ENCODE measurements at regions not wholly inside any gene's neighbourhood (a gene's known extent, or its start where the extent isn't known, plus 50 kb on each side); places are given as distances from the start of the nearest gene placed in this dataset.

DNA sequence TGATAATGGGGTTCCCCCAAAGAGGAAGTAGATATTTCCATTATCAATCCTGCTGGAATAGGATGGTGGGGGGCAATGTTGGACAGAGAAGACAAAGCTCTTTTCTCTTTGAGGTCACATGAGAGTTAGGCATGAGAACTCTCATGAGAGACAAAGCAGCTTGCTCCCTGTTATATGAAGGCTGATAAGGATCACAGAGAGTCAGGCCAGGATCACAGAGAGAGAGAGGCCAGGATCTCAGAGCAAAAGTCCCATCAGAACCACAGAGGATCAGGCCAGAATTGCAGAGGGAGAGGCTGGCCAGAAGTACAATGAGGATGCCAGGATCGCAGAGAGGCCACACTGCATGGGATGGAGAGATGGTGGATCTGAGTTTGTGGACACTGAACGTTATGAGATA is 457.1 kb downstream of the LPIN1 start:
- DNase-seq (ENCODE audit: low read depth): no peak
- TF ChIP-seq, protein P1, sequence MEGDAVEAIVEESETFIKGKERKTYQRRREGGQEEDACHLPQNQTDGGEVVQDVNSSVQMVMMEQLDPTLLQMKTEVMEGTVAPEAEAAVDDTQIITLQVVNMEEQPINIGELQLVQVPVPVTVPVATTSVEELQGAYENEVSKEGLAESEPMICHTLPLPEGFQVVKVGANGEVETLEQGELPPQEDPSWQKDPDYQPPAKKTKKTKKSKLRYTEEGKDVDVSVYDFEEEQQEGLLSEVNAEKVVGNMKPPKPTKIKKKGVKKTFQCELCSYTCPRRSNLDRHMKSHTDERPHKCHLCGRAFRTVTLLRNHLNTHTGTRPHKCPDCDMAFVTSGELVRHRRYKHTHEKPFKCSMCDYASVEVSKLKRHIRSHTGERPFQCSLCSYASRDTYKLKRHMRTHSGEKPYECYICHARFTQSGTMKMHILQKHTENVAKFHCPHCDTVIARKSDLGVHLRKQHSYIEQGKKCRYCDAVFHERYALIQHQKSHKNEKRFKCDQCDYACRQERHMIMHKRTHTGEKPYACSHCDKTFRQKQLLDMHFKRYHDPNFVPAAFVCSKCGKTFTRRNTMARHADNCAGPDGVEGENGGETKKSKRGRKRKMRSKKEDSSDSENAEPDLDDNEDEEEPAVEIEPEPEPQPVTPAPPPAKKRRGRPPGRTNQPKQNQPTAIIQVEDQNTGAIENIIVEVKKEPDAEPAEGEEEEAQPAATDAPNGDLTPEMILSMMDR (IDR thresholded peaks at IDR 0.05; ENCODE audit: insufficient read depth, low read length): no peak
- no peak overlapping the region for H3K4me3 ChIP-seq (ENCODE audit: low read depth, low read length)

DNA sequence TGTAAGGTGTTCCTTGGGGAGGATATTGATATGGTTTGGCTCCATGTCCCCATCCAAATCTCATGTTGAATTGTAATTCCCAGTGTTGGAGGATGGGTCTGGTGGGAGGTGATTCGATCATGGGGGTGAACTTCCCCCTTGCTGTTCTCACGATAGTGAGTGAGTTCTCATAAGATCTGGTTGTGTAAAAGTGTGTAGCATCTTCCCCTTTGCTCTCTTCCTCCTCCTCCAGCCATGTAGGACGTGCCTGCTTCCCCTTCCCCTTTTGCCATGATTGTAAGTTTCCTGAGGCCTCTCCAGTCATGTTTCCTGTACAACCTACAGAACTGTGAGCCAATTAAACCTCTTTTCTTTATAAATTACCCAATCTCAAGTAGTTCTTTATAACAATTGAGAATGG is 458.7 kb downstream of the LPIN1 start:
- no peak overlapping the region for H3K4me3 ChIP-seq (ENCODE audit: low read depth, low read length)
- TF ChIP-seq, protein P1 (IDR thresholded peaks at IDR 0.05; ENCODE audit: insufficient read depth, low read length): no peak
- no peak for DNase-seq (ENCODE audit: low read depth)

DNA sequence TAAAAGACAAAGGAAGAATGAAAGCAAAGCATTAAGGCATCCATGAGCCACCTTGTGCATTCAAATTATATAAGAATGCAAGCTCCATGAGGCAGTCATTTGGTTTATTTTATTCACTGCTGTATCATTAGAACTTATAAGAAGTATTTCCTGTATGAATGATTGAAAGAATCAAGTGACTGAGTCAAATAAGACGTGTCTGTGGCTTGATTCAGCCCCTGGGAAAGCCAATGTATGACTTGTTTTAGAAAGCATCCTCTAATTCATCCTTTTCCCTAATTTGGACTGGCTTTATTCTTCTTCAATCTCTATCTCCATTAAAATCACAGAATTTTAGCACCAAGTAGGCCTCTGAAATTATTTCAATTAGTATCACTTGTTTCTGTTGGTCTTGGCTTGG is 461.1 kb downstream of the LPIN1 start:
- no peak for DNase-seq (ENCODE audit: low read depth)
- TF ChIP-seq, protein P1 (IDR thresholded peaks at IDR 0.05; ENCODE audit: insufficient read depth, low read length): no peak
- no peak overlapping the region for H3K4me3 ChIP-seq (ENCODE audit: low read depth, low read length)

DNA sequence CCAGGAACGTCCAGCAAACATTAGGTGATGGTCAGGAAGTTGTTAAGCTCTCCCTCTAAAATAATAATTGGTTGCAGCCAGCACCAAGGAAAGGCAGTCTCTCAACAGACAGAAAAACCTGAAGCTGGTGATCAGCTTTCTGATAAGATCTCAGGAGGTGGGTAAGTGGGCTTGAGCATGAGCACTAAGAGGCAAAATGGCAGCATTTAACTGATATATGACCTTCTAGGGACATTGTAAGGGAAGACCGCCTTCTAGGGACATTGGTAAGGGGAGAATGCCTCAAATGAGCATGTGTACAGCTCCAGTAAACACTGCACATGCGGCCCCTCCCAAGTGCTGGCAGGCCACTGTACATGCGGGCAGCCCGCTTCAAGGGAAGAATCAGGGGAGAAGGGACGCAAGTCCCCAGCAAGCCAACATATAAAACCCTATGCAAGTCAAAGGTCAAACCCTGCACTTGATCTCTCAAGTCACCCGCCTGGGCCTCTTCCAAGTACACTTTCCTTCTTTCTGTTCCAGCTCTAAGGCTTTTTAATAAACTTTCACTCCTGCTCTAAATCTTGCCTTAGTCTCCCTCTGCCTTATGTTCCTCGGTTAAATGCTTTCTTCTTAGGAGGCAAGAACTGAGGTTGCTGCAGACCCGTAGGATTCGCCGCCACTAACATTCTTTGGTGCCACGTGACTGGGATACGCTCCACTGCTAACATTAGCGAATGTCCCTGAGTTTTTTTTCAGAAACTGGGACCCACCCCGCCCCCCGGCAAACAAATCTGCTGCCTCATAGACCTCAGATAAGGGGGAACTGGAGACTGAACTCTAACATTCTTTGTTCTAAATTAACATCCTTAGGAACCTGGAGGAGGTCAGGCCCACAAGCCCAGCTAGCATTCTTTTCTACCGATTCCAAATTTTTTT is 463.8 kb downstream of the LPIN1 start:
- H3K4me3 ChIP-seq (ENCODE audit: low read depth, low read length): no peak overlapping the region
- TF ChIP-seq, protein P1 (IDR thresholded peaks at IDR 0.05; ENCODE audit: insufficient read depth, low read length): no peak
- DNase-seq (ENCODE audit: low read depth): no peak

DNA sequence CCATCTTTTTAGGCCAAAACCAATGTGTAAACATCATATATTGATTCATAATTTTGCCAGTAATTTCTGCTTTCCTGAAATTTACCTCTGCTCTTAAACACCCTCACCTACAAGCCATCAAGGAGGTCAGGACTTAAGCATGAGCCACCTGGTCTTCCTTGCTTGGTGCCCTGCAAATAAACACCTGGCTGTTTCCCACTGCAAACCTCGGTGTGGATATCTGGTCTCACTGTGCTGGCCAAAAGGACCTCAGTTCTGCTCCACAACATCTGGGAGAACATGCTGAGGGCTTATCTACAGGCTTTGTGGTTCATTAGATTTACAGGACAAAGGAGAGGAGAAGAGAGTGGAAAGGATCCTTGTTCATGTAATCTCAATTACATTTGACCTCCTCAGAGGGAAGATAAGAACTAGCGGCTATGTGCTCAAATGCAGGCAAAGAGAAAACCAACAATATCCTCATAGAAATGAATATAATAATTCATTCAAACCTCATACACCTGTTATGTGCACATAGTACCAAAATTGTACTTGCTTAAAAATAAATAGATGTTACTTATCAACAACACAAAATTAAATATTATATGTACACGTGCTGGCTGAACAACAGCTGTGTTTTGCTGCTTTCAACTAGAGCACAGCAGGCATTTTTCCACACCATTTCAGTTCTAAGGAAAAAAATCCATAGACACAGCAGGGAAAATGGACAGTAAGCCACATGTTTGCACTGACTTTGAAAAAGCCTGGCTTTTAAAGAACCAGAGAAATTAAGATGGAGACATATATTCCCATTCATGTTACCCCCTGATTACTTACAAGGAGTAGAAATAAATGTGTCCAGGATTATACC is 465.1 kb downstream of the LPIN1 start:
- no peak for DNase-seq (ENCODE audit: low read depth)
- TF ChIP-seq, protein P1 (IDR thresholded peaks at IDR 0.05; ENCODE audit: insufficient read depth, low read length): no peak
- H3K4me3 ChIP-seq (ENCODE audit: low read depth, low read length): no peak overlapping the region

DNA sequence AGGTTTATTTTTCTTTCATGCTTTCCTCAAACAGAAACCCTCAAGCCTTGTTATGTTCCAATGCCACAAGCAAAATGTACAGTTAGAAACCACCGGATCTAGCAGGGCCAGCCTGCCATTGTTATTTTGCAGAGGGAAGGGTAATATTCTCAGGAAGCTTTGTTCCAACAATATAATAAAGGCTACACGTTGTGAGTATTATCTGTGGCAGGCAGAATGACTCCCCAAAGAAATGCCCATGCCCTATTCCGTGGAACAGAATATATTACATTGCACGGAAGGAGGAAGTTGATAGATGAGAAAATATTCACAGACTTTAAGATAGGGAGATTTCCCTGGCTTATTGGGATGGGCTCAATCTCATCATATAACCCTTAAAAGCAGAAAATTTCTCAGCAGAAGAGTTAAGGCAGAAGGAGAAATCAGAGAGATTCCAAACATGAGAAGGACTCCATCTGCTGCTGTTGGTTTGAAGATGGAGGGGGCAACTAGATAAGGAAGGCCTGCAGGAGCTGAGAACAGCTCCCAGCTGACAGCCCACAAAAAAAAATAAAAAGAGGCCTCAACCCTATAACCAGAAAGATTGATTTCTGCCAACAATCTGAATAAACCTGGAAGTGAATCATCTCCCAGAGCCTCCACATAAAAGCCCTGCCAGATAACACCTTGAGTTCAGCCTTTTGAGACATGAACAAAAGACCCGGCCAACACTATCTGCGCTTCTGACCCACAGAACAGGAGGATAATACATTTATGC is 466.6 kb downstream of the LPIN1 start:
- TF ChIP-seq, protein P1 (IDR thresholded peaks at IDR 0.05; ENCODE audit: insufficient read depth, low read length): no peak
- DNase-seq (ENCODE audit: low read depth): no peak
- no peak overlapping the region for H3K4me3 ChIP-seq (ENCODE audit: low read depth, low read length)
